ENCODE measurements at regions not wholly inside any gene's neighbourhood (a gene's known extent, or its start where the extent isn't known, plus 50 kb on each side); places are given as distances from the start of the nearest gene placed in this dataset.
A peak's percentile ranks its signal among the peaks of the same experiment; 100 is the strongest.

DNA sequence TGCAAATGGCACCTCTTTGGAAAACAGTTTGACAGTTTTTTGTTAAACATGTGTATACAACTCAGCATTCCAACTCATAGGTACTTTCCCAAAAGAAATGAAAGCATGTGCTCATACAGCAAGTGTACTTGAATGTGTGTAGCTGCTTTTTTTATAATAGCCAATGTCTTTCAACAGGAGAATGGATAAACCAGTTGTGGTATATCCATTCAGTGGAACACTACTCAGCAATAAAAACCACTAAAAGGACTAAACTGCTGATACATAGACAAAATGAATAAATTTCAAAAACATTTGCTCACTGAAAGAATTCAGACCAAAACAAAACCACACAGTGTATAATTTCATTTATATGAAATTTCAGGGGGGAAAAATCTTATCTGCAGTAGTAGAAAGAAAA, 267.3 kb downstream of the NR2F1-AS1 start:
- intact Hi-C loops (cut with micrococcal nuclease; ENCODE audit: unreplicated experiment), result no loop called here
- no peaks in the 10 kb centered on the region for H3K27me3 ChIP-seq (ENCODE audit: control insufficient read depth, insufficient read depth, low read length)
- in situ Hi-C loops (cut with HindIII; ENCODE audit: low pct_unique_long_range_greater_than_20kb, low sequenced_read_pairs), result no loop called here
- no peak for TF ChIP-seq SIN3A (IDR thresholded peaks at IDR 0.05; ENCODE audit: borderline replicate concordance, insufficient read depth, low read depth, low read length)
- no peak for TF ChIP-seq POLR2AphosphoS5 (IDR thresholded peaks at IDR 0.05; ENCODE audit: low read depth, low read length)
- TF ChIP-seq, protein P1, sequence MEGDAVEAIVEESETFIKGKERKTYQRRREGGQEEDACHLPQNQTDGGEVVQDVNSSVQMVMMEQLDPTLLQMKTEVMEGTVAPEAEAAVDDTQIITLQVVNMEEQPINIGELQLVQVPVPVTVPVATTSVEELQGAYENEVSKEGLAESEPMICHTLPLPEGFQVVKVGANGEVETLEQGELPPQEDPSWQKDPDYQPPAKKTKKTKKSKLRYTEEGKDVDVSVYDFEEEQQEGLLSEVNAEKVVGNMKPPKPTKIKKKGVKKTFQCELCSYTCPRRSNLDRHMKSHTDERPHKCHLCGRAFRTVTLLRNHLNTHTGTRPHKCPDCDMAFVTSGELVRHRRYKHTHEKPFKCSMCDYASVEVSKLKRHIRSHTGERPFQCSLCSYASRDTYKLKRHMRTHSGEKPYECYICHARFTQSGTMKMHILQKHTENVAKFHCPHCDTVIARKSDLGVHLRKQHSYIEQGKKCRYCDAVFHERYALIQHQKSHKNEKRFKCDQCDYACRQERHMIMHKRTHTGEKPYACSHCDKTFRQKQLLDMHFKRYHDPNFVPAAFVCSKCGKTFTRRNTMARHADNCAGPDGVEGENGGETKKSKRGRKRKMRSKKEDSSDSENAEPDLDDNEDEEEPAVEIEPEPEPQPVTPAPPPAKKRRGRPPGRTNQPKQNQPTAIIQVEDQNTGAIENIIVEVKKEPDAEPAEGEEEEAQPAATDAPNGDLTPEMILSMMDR (IDR thresholded peaks at IDR 0.05), result no peak
- TF ChIP-seq, protein P2, sequence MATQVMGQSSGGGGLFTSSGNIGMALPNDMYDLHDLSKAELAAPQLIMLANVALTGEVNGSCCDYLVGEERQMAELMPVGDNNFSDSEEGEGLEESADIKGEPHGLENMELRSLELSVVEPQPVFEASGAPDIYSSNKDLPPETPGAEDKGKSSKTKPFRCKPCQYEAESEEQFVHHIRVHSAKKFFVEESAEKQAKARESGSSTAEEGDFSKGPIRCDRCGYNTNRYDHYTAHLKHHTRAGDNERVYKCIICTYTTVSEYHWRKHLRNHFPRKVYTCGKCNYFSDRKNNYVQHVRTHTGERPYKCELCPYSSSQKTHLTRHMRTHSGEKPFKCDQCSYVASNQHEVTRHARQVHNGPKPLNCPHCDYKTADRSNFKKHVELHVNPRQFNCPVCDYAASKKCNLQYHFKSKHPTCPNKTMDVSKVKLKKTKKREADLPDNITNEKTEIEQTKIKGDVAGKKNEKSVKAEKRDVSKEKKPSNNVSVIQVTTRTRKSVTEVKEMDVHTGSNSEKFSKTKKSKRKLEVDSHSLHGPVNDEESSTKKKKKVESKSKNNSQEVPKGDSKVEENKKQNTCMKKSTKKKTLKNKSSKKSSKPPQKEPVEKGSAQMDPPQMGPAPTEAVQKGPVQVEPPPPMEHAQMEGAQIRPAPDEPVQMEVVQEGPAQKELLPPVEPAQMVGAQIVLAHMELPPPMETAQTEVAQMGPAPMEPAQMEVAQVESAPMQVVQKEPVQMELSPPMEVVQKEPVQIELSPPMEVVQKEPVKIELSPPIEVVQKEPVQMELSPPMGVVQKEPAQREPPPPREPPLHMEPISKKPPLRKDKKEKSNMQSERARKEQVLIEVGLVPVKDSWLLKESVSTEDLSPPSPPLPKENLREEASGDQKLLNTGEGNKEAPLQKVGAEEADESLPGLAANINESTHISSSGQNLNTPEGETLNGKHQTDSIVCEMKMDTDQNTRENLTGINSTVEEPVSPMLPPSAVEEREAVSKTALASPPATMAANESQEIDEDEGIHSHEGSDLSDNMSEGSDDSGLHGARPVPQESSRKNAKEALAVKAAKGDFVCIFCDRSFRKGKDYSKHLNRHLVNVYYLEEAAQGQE (IDR thresholded peaks at IDR 0.05; ENCODE audit: insufficient read depth in 1 of 2, low read depth in 2 of 2, low read length in 1 of 2), result no peak
- TF ChIP-seq TCF7L2 (IDR thresholded peaks at IDR 0.05; ENCODE audit: low read depth, low read length), result no peak
- POLR2A ChIA-PET, result no interaction called here
- H3K27ac ChIP-seq (ENCODE audit: low read length), result no peak overlapping the region
- CTCF ChIA-PET, result no interaction called here
- no peaks in the 10 kb centered on the region for H3K4me1 ChIP-seq (ENCODE audit: control insufficient read depth, insufficient read depth, low read length)
- no peaks in the 10 kb centered on the region for H3K36me3 ChIP-seq (ENCODE audit: control insufficient read depth, insufficient read depth, low read length)
- DNase-seq (ENCODE audit: low read depth, low spot score), result no peak
- no peak overlapping the region for H3K4me3 ChIP-seq (ENCODE audit: low read depth in 2 of 2, low read length in 2 of 2)
- no TSS peak for BruUV-seq (replicated peaks)
- no peaks in the 10 kb centered on the region; the same call in 1 of the 2 replicates for H3K9me3 ChIP-seq (ENCODE audit: control insufficient read depth, insufficient read depth, low read depth, low read length)
- ATAC-seq, result no peak

DNA sequence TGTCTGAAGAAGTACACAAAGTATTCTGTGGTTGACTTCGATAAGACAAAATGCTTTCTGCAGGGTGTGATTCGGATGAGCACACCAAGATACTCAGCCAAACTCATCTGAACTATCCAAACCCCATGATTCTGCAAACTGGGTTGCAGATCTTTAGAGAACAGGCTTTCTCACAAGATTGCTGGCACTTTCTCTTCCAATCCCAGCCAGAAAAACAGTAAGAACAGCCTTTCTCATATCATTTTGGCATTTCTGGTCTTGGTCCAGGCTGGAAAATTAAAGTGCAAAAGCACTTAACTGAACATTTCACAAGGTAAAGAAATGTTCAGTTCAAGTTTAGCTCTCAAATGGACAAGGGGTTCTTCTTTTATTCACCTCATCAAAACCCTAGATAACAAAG, 269.1 kb downstream of the NR2F1-AS1 start:
- ATAC-seq, result no peak
- no peaks in the 10 kb centered on the region for H3K36me3 ChIP-seq (ENCODE audit: control insufficient read depth, insufficient read depth, low read length)
- in situ Hi-C loops (cut with HindIII; ENCODE audit: low pct_unique_long_range_greater_than_20kb, low sequenced_read_pairs) (no loop called here), intact Hi-C loops (cut with micrococcal nuclease; ENCODE audit: unreplicated experiment) (no loop called here)
- H3K27ac ChIP-seq (ENCODE audit: low read length), result 0 out of 2 replicates have a peak overlapping the region, but pooled peaks have one; percentile 17
- H3K4me1 ChIP-seq (ENCODE audit: control insufficient read depth, insufficient read depth, low read length), result no peaks in the 10 kb centered on the region
- no peaks in the 10 kb centered on the region for H3K27me3 ChIP-seq (ENCODE audit: control insufficient read depth, insufficient read depth, low read length)
- ChIA-PET POLR2A (no interaction called here), CTCF (no interaction called here)
- no TSS peak for BruUV-seq (replicated peaks)
- TF ChIP-seq SIN3A (IDR thresholded peaks at IDR 0.05; ENCODE audit: borderline replicate concordance, insufficient read depth, low read depth, low read length) (no peak), POLR2AphosphoS5 (IDR thresholded peaks at IDR 0.05; ENCODE audit: low read depth, low read length) (no peak), TCF7L2 (IDR thresholded peaks at IDR 0.05; ENCODE audit: low read depth, low read length) (no peak)
- TF ChIP-seq, protein P2 (IDR thresholded peaks at IDR 0.05; ENCODE audit: insufficient read depth in 1 of 2, low read depth in 2 of 2, low read length in 1 of 2), result no peak
- TF ChIP-seq, protein P1 (IDR thresholded peaks at IDR 0.05), result no peak
- DNase-seq (ENCODE audit: low read depth, low spot score), result no peak
- H3K4me3 ChIP-seq (ENCODE audit: low read depth in 2 of 2, low read length in 2 of 2), result no peak overlapping the region
- H3K9me3 ChIP-seq (ENCODE audit: control insufficient read depth, insufficient read depth, low read depth, low read length), result no peaks in the 10 kb centered on the region; the same call in 1 of the 2 replicates
